ENCODE measurements at regions not wholly inside any gene's neighbourhood (a gene's known extent, or its start where the extent isn't known, plus 50 kb on each side); places are given as distances from the start of the nearest gene placed in this dataset.
A peak's percentile ranks its signal among the peaks of the same experiment; 100 is the strongest.

- DNase-seq (no peak), ATAC-seq (no peak)
- no peaks in the 10 kb centered on the region for H3K4me1 ChIP-seq
- H3K27me3 ChIP-seq, result no peaks in the 10 kb centered on the region
- no peak for TF ChIP-seq CTCF (IDR thresholded peaks at IDR 0.05)
- TF ChIP-seq POLR2A (IDR thresholded peaks at IDR 0.05), result no peak
- H3K9me3 ChIP-seq, result peaks cover 0 to 14% (median 0%) of the 10 kb centered on the region in 12 donors
- intact Hi-C loops (cut with DNase I), result no loop called here
- no peaks in the 10 kb centered on the region for H3K36me3 ChIP-seq
- H3K4me3 ChIP-seq, result no peak overlapping the region
- 68 to 83% (median 81%) methylated on average over 2 of the region's 2 CpGs for WGBS, 4 donors
- no peak overlapping the region for H3K27ac ChIP-seq
Observed at GRCh38 chr3:29050155-29050554, 230.7 kb upstream of the RBMS3 start.

DNA sequence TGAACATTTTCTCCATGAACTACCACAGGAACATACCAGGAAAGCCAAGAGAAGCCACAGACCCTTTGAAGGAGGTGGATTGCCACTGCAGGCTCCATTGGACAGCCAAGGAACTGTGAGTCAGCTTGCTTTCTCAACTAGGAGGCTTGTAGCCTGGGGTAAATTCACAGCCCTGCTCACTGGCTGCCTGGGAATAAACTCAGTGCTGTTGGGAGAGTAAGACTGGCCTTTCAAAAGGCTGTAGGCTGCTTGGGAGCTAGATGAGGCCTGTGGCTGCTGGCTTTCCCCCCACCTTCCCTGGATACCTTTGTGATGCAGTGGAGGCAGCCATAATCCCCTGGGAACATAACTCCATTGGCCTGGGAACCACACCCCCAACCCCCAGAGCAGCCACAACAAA is 223.5 kb upstream of the RBMS3 start:
- Histone ChIP-seq H3K36me3 (no peaks in the 10 kb centered on the region), H3K27ac (no peak overlapping the region), H3K9me3 (peaks cover 0 to 28% (median 5%) of the 10 kb centered on the region in 12 donors), H3K4me3 (no peak overlapping the region), H3K4me1 (no peaks in the 10 kb centered on the region), H3K27me3 (no peaks in the 10 kb centered on the region)
- intact Hi-C loops (cut with DNase I), result no loop called here
- DNase-seq (no peak), ATAC-seq (no peak)
- TF ChIP-seq CTCF (IDR thresholded peaks at IDR 0.05) (no peak), POLR2A (IDR thresholded peaks at IDR 0.05) (no peak)

DNA sequence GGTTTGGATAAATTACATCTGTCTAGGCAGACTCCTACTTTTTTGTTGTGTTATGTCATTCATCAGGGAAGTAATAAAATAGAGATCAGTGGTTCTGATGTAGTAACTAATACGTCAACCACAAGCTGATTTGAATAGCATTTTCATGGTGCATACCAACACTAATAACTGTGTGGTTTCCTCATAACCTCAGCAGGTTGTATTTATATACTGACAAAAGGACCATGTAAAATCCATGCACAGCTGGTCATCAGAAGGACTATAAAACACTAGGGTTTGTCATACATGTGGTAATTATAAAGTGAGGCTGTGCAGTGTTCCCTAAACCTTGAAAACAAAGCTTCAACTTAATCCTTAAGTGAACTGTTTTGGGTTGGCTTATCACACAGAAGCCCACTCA is 216.8 kb upstream of the RBMS3 start:
- Histone ChIP-seq H3K27ac (no peak overlapping the region), H3K4me3 (no peak overlapping the region)
- no peak for ATAC-seq

DNA sequence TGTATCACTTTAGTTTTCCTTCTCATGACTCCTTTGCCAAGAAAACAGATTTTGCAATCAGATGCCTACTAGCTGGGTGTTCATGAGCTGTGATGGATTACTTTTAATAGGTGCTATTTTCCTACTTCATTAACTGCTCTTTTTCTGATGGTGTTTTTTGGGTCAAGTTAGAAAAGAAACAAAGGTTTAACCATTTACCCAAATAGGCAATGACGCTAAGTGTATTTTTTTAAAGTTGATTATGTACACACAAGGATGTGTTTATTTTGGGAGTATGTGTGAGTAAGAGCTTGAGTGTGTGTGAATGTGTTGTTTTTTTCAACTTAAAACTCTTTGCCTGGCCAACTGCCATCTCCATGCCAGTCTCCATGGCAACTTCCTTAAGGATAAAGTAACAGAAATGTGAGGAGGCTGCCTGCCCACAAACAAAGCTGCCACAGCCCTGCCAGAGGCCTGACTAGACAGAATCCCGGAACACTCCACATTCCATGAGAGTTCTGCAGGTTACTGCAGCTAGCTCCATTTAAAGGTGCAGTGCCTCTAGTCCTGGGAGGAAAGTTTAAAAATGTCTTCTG is 215.6 kb upstream of the RBMS3 start:
- Histone ChIP-seq H3K27me3 (no peaks in the 10 kb centered on the region), H3K9me3 (peaks cover 0 to 4% (median 0%) of the 10 kb centered on the region in 12 donors), H3K36me3 (no peaks in the 10 kb centered on the region), H3K27ac (peak overlapping the region in 1 of 12 donors; percentile 34), H3K4me1 (peaks cover 0 to 12% (median 6%) of the 10 kb centered on the region in 12 donors), H3K4me3 (no peak overlapping the region)
- WGBS, 4 donors, result 13 to 21% (median 21%) methylated on average over 2 of the region's 2 CpGs
- intact Hi-C loops (cut with DNase I), result no loop called here
- ATAC-seq (peak in 3 of 4 donors; percentile 82 to 94 (median 85)), DNase-seq (peak in 4 of 5 donors; percentile 42 to 61 (median 50))
- TF ChIP-seq CTCF (IDR thresholded peaks at IDR 0.05) (no peak), POLR2A (IDR thresholded peaks at IDR 0.05) (no peak)

More for the DNA sequence above, 216.8 kb upstream of the RBMS3 start:
- 72 to 84% (median 81%) methylated on average over 1 of the region's 1 CpG for WGBS, 4 donors
- no peaks in the 10 kb centered on the region for H3K27me3 ChIP-seq
- H3K9me3 ChIP-seq, result peaks cover 0 to 10% (median 0%) of the 10 kb centered on the region in 12 donors
- intact Hi-C loops (cut with DNase I), result no loop called here
- DNase-seq, result no peak
- H3K36me3 ChIP-seq, result no peaks in the 10 kb centered on the region
- peaks cover 0 to 12% (median 6%) of the 10 kb centered on the region in 12 donors for H3K4me1 ChIP-seq
- TF ChIP-seq CTCF (IDR thresholded peaks at IDR 0.05) (no peak), POLR2A (IDR thresholded peaks at IDR 0.05) (no peak)

Measured in heart left ventricle (tissue), 16 donors.